ENCODE measurements at regions not wholly inside any gene's neighbourhood (a gene's known extent, or its start where the extent isn't known, plus 50 kb on each side); places are given as distances from the start of the nearest gene placed in this dataset.

GRCh38 chr4:115918149-115918548, 804.7 kb upstream of the NDST4 start:
- Histone ChIP-seq H2AFZ (replicated peaks; ENCODE audit: low read length, poor library complexity) (no peak overlapping the region), H3K4ac (ENCODE audit: low read depth, low read length) (no peak overlapping the region), H3K18ac (ENCODE audit: low read depth, low read length) (no peak overlapping the region), H2BK20ac (ENCODE audit: low read depth, low read length) (no peak overlapping the region), H3K27ac (ENCODE audit: insufficient read depth, low read length) (no peak overlapping the region), H3K4me3 (ENCODE audit: insufficient read depth, low read depth, low read length) (no peak overlapping the region), H3K27me3 (ENCODE audit: control insufficient read depth, insufficient read depth, low read length) (no peaks in the 10 kb centered on the region), H3K9ac (ENCODE audit: low read depth, low read length) (no peak overlapping the region), H2BK120ac (ENCODE audit: low read depth, low read length) (no peak overlapping the region), H3K4me1 (ENCODE audit: control insufficient read depth, insufficient read depth, low read length) (no peaks in the 10 kb centered on the region), H3K79me1 (ENCODE audit: low read depth in 1 of 2, low read length in 2 of 2) (no peaks in the 10 kb centered on the region), H4K5ac (ENCODE audit: low read depth, low read length) (no peak overlapping the region), H4K20me1 (ENCODE audit: insufficient read depth, low read length) (no peaks in the 10 kb centered on the region), H3K56ac (ENCODE audit: extremely low read depth, insufficient read depth, low read length) (no peak overlapping the region), H2AK5ac (ENCODE audit: low read depth, low read length) (no peak overlapping the region), H3K9me1 (ENCODE audit: insufficient read depth, low read length) (no peaks in the 10 kb centered on the region), H3K23ac (ENCODE audit: low read depth, low read length) (no peak overlapping the region), H3K9me3 (ENCODE audit: control insufficient read depth, insufficient read depth, low read length) (peaks cover 14% of the 10 kb centered on the region), H2AK9ac (replicated peaks; ENCODE audit: low read depth, low read length, poor library complexity) (no peak overlapping the region), H3K14ac (replicated peaks; ENCODE audit: low read depth, low read length) (no peak overlapping the region), H4K8ac (ENCODE audit: low read depth in 2 of 2, low read length in 2 of 2) (no peak overlapping the region), H2BK15ac (ENCODE audit: low read depth, low read length) (no peak overlapping the region), H4K91ac (ENCODE audit: insufficient read depth, low read depth, low read length) (no peak overlapping the region), H3K36me3 (ENCODE audit: control insufficient read depth, insufficient read depth, low read length) (no peaks in the 10 kb centered on the region), H3K4me2 (ENCODE audit: low read depth, low read length) (no peak overlapping the region), H2BK5ac (ENCODE audit: low read depth, low read length, poor library complexity, severe bottlenecking) (no peak overlapping the region)
- intact Hi-C loops (cut with micrococcal nuclease), result no loop called here
- CTCF ChIA-PET, result no interaction called here
- TF ChIP-seq BHLHE40 (IDR thresholded peaks at IDR 0.05; ENCODE audit: low read depth, low read length) (no peak), MAZ (IDR thresholded peaks at IDR 0.05; ENCODE audit: borderline replicate concordance, low read depth, low read length) (no peak), RFX5 (IDR thresholded peaks at IDR 0.05; ENCODE audit: low read depth, low read length) (no peak), RCOR1 (IDR thresholded peaks at IDR 0.05; ENCODE audit: insufficient replicate concordance, low read length) (no peak), POLR2A (IDR thresholded peaks at IDR 0.05; ENCODE audit: low read depth, low read length) (no peak), CTCF (conservative IDR thresholded peaks at IDR 0.05; ENCODE audit: low read depth, low read length) (no peak), SMC3 (IDR thresholded peaks at IDR 0.05; ENCODE audit: low read depth, low read length) (no peak)
- no peak for DNase-seq
- BruUV-seq (replicated peaks), result no TSS peak
- POLR2A ChIA-PET (ENCODE audit: unreplicated experiment), result no interaction called here
- dilution Hi-C loops (cut with HindIII; ENCODE audit: low sequenced_read_pairs, unreplicated experiment), result no loop called here
- ATAC-seq (ENCODE audit: low read depth), result no peak
- in situ Hi-C loops (cut with MboI; ENCODE audit: low sequenced_read_pairs), result no loop called here

Data from IMR-90 (cell line).